ACHN (cell line): ENCODE measurements at regions not wholly inside any gene's neighbourhood (a gene's known extent, or its start where the extent isn't known, plus 50 kb on each side); places are given as distances from the start of the nearest gene placed in this dataset.
"Not testable (repeated sequence)": the region's sequence is repeated elsewhere in the genome, so short reads cannot be mapped to it uniquely, and the experiment has no call there.

Experiments used
- DNase-seq: peaks from one replicate; pipeline ENCODE4 v3.0.0-alpha.2; 2015
- in situ Hi-C: cut with HindIII; loops from 2 replicates; pipeline ENCODE4 v1.10.0; 2017; ENCODE audit warnings: low sequenced_read_pairs, low pct_ligation_motif_present, low pct_unique_long_range_greater_than_20kb

DNA sequence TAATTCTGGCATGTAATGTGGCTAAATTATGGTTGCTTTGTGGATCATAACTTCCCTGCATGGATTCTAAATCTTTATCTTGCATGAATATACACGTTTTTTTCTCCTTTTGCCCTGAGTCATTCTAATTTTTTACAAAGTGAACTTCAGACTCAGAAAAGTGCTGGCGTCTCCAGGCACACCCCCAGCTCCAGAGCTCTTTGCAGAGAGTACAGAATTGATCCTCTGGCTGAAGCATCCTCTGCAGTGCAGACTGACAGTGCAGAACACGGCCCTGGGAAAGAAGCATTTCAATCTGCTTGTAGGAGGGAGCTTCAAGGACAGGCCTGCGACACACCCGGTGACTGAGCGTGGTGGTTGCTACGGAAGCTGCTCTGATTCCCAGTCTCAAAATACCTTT lies 228.1 kb downstream of the FGF9 start:
- in situ Hi-C loops: no loop called here
- no peak for DNase-seq

DNA sequence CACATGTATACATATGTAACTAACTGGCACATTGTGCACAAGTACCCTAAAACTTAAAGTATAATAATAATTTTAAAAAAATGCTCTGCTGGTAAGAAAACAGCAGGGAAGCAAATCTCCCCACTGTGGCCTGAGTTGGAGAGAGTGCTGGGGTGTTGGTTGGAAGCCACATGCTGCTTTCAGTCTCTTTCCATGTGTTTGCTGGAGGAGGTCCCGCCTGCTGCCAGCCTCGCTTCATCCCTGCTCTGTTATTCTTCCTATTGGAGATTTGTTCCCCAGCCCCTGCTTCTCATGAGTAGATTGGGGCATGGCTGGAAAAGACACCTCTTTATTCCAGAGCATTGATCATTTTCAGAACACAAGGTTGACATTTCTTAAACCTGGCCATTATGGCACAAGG lies 230.5 kb downstream of the FGF9 start:
- DNase-seq: no peak
- in situ Hi-C loops: no loop called here

DNA sequence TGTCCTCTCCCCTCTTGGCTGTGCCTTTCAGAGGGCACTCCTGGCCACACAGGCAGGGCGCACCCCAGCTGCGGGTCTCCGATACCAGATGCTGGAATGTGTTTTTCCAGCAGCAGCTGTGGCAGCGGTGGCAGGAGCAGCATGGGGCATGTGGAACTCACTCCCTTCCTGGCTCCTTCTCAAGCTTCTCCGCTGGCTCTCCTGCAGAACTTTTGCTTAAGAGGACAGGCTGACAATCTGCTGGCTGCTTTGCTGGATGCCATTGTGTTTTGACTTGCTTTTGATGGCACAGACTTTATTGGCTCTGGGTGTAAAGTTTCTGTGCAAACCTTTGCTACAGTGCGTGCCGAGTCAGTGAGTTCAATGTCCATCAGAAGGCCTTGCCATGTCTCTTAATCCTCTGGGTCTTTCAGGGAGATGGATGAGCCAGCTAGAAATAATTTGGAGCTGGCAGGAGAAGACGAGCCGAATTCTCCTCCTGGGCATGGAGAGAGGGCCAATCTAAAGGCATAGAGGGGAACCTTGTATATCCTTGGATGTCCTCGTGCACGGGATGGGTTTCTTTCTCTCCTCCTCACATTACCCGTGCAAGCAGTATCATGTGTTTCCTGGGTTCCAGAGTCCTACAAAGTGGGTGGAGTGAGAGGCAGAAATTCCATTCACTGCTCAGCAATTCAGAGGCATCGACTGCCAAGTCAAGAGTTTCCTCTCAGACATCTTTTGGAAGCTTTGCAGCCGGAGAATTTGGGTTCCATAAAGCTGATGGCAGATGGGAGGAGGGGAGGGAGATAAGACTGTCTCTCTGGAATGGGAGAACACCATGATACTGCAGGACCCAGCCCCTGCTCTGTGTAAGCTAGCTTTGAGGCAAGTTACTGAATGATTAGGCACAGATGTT lies 231.2 kb downstream of the FGF9 start:
- in situ Hi-C loops: no loop called here
- DNase-seq: no peak

DNA sequence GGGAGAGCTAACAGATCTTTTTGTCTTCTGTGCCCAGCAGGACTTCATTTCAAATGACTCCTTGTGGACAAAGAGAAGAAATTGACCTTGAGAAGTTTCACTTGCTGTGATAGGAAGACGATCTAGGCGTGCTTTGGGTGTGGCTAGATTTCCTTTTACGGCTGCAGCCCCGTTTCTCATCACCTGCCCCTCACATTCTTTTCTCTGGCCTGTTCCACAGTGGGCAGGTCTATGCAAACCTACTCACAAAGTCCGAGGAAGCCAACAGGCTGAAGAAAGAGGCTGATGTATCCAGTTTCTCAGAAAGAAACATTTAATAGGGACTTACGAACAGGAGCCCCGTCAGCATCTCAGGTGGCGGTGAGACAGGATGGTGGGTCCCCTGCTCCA lies 231.8 kb downstream of the FGF9 start:
- no peak for DNase-seq
- in situ Hi-C loops: no loop called here

DNA sequence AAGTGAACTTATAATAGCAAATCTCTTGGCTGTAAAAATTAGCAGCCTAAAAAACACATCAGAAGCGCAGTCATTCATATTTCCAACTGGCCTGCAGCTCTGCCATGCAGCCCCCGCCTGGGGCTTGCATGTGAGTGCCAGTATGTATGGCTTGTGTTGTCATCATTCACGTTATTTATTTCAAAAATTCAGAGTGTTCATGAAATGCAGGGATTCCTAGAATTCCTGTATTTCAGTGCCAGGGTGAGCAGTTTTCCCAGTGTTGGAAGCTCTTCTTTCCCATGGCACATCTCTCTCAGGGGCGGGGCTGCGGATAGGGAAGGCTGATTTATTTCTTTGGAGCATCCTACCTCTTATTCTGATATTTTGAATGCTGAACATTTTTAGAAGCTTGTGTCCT lies 234.6 kb downstream of the FGF9 start:
- in situ Hi-C loops: no loop called here
- DNase-seq: no peak

DNA sequence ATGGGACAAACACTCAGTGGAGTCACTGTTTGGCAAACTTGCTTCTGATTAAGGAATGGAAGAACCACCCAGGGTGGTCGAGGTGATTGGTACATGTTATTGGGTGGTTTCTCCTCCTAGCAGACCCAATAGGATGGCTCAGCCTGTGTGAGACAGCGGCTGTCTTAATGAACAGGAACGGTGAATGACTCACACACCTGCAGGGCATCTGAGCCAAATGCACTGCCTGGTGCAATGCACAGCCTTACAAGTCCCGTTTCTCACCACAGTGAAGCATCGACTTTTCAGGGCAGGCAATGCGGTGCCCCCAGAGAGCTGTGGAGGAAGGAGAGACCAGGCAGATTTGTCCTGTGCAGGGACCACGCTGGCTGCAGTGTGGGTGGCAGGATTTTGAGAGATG lies 238.5 kb downstream of the FGF9 start:
- no peak for DNase-seq
- in situ Hi-C loops: no loop called here

DNA sequence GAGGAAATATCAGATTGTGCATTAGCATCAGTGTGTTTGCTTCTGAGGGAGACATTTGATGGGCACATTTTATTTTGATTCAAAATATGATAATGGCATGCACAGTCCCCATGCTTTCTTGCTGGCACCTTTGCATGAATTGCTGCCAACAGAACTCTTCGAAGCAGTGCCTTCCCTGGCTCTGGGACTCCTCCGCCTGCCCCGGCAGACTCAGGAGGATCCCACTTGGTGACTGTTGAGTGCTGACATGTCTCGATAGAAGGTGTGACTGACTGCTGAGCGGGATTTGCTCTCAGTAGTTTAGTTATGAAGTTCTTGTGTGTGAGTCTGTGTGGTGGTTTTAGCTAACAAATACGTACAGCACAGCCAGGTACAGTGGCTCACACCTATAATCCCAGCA lies 239.7 kb downstream of the FGF9 start:
- DNase-seq: no peak
- in situ Hi-C loops: no loop called here

DNA sequence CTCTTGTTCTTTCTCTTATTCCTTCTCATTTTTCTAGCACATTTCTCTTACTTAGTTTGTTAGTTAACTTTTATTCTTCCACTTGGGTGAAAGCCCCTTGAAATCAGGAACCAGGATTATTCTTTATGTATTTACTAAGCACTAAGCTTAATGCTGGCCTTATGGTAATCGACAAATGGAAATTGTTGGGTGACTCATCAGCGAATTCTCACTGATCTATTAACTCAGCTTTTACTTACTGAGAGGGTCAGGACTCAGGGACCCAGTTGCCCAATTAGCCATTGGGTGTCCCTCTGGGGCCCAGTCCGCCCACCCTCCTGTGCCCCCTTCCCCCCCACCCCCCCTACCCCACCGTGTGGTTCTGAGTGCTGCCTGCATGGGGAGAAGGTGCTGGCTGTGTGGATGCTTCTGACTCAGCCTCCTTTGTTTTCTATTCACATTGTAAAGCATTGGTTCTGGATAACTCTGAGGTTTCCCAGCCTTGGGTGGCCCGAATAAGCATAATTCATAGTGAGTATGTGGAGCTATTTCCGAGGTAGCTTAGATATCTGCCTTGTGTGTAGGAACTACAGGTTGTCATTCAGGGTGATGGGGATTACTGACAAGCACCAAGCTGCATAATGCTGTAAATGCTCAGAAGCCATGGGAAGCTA lies 240.9 kb downstream of the FGF9 start:
- no peak for DNase-seq
- in situ Hi-C loops: no loop called here

DNA sequence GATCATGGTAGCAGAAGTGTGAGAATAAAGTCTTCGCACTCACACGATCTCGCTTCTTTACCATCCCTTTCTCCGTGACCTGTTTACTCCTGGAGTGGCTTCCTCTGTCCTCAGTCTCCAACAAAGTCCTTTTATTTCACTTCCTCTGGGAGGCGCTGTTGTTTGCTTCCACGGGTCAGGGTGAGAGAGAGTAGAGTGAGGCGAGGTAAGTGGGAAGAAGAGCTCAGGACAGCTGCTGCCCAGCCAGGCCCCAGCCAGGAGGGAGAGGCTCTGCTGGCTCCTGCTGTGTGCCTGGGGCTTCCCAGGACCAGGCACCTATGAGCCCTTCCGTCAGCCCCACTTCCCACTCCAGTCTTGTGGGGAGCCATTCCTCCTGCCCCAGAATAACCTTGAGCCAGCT lies 242.1 kb downstream of the FGF9 start:
- DNase-seq: peak; percentile 2
- in situ Hi-C loops: no loop called here

DNA sequence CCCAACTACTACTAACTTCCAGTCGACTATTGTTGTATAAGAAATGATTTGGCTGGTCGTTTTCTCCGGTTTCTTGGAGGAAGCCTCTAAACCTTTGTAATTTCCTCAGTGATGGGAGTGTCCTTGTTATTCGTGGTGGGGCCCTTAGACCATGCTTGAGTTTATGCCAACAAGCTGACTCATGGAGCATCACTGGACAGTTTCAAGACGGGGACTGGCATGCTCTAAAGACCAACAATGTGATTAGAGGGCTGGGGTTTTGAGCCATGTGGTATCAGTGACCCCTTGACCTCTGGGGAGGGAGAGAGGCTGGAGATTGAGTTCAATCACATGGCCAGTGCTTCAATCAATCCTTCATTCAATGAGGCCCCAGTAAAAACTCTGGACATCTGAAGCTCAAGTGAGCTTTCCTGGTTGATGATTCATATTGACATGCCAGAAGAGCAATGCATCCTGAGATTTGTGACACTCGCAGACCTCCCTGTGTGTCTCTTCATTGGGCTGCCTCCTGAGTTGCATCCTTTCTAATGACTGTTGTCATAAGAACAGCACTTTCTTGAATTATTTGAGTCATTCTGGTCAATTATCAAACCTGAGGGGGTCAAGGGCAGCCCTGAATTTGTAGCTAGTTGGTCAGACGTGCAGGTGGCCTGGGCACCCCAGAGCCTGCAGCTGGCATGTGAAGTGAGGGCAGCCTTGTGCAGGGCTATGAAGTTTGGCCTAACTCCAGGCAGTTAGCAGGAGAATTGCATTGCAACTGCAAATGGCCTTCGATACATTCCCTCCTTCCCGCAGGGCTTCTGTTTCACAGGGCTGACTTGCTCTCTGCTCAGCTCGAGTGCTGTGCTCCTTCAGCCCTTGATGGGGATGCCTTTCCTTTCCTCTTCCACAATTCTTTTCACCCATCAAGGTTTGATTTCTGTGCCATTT lies 246.5 kb downstream of the FGF9 start:
- in situ Hi-C loops: no loop called here
- DNase-seq: no peak

DNA sequence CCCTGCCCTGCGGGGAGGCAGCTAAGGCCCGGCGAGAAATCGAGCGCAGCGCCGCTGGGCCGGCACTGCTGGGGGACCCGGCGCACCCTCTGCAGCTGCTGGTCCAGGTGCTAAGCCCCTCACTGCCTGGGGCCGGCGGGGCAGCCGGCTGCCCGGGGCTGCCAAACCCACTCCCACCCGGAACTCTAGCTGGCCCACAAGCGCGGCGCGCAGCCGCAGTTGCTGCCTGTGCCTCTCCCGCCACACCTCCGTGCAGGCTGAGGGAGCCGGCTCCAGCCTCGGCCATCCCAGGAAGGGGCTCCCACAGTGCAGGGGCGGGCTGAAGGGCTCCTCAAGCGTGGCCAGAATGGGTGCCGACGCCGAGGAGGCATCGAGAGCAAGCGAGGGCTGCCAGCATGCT lies 249.9 kb downstream of the FGF9 start:
- in situ Hi-C loops, DNase-seq: not testable (repeated sequence)

DNA sequence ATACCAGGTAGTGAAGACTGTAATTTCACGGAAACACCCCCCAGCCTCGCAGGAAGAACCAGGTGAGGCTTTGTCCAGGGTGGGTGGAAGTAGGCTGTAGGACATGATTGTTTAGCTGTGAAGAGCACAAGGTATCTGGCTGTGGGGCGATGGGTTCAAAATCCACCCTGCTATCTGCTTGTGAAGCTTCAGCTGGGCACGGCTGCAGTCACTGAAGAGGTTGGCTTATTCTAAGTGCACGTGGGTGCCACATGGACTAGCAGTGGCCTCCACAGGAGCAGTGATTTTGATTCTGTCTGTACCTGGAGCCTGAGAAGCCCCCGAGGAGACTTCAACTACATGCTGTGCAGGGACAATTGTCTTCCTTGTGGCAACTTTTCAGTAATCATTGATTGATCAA lies 254.1 kb downstream of the FGF9 start:
- no peak for DNase-seq
- in situ Hi-C loops: no loop called here

DNA sequence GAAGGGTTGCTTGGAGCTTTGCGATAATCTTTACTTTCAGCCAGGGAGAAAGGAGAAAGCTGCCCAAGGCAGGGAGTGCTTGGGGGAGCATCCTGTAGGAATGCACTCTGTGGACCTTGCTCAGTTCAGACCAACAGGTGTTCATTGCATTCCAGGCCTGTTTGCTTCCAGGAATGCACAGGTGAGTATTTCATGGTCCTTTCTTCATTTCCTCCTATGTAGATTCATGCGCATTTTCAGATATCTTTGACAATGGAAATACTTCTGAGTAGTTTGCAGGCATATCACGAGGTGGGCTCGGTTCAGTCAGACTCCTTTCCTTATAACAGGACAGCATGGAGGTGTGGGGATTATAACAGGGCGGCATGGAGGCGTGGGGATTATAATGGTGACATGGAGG lies 254.8 kb downstream of the FGF9 start:
- no peak for DNase-seq
- in situ Hi-C loops: no loop called here

DNA sequence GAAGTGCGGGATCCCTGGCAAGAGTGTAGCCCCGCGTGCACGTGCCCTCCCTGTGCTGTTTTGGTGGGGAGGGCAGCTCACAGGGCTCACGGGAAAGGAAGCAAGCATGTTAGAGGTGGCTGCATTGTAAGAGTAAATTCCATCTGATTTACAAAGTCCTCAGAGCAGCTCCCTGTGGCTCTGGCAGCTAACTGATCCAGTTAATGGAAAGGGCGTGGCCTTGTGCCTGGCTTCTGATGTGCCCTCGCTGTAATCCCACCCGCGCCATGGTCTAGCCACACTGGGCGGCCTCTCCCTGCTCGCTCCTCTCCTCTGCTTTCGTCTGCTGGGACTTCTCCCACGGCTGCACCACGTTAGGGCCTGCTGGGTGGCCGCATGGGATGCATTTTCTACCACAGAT lies 258.5 kb downstream of the FGF9 start:
- DNase-seq: no peak
- in situ Hi-C loops: no loop called here

DNA sequence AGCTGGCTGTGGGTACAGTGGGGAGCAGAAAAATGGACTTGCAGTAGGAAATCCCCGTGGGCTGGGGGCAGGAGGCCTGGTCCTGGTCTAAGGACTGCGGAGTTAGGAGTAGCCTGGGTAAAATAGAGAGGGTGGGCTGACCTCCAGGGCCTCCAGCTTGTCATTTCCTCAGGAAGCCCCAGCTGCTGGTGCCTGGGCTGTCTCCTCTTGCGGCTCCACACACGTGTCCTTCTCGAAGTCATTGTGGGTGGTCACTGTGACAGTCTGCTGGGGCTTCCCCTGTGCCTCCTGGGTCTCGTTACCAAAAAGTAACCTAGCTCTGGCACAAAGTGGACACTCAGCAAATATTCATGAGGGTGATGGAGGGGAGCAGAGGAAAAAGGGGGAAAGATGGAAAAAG lies 259.7 kb downstream of the FGF9 start:
- DNase-seq: no peak
- in situ Hi-C loops: no loop called here

DNA sequence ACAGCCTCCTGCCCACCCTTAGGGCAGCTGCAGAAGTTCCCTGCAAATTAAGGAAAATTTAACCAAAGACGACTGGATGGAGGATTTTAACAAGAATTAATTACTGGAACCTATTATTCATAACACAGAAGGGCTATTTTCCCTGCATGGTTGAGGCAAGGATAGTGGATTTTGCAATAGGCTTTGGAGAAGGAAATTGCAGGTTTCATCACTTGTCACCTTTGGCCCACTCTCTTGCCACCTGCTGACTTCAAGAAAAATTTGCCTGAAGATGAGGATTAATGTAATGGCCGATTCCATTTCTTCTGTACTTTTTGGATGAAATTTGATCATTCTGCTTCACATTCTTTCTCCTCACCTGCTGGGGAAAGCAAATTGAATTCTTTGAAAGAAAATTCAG lies 261.7 kb downstream of the FGF9 start:
- DNase-seq: no peak
- in situ Hi-C loops: no loop called here

DNA sequence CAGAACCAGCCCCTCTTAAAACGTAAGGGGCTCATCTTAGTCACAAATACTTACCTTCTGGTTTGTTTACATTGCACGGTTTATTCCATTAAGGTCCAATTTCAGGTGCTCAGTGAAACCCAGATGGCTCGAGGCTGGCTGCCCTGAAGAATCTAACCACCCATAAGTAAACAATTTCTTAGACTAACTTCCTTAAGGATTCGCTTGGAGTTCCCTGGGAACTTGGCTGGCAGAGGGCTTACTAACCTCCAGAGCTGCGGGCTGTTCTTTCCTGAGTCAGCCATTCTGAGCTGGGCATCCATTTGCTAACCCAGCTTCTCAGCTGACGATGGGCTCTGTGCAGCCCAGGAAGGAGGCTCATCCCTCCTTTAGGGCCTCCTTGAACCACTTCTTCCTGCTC lies 262.1 kb downstream of the FGF9 start:
- no peak for DNase-seq
- in situ Hi-C loops: no loop called here

DNA sequence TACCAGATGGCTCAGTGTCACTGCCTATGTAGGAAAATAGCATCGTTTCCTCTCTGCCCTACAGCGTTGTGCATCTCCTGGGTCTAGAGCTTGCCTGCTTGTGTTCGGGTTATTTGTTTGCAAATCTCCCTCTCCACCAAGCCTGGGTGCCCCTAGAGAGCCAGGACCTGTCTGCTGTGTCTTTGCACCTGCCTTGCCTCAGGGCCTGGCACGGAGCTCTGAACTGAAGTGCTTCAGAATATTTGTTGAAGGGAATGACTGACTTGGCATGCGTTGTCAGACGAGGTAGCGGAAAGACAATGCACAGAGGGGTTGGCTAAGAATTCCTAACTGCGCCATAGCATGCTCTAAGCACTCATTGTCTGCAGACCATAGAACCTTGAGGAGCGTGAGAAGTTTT lies 263.4 kb downstream of the FGF9 start:
- no peak for DNase-seq
- in situ Hi-C loops: no loop called here

DNA sequence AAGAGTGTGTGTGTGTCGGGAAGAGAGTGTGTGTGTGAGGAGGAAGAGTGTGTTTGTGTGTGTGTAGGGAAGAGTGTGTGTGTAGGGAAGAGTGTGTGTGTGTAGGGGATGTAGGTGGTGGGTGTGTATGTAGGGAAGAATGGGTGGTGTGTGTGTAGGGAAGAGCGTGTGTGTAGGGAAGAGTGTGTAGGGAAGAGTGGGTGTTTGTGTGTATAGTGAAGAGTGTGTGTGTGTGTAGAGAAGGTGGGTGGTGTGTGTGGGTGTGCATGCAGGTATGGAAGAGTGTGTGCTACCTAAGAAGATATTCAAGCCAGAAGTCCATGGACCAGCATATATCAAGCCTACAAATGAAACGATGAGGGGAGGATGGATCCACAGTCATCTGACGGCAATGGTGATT lies 265.8 kb downstream of the FGF9 start:
- no peak for DNase-seq
- in situ Hi-C loops: no loop called here
